Vagina (tissue), 2 donors: ENCODE measurements at regions not wholly inside any gene's neighbourhood (a gene's known extent, or its start where the extent isn't known, plus 50 kb on each side); places are given as distances from the start of the nearest gene placed in this dataset.

Source experiments
- POLR2A ChIP-seq, 2 donors: fragments of 450-650 bp; IDR thresholded peaks; one replicate each; pipeline ENCODE4 v1.6.1; 2017; ENCODE audit warnings: antibody characterized with exemption in 2 of 2, mild to moderate bottlenecking in 2 of 2, moderate library complexity in 2 of 2
- POLR2AphosphoS5 ChIP-seq, 2 donors: sonication (generic); formaldehyde crosslinking; IDR thresholded peaks; one replicate each; pipeline ENCODE4 v1.9.0; 2017; ENCODE audit warnings: antibody characterized with exemption in 2 of 2, mild to moderate bottlenecking in 2 of 2, low read depth in 1 of 2; ENCODE audit not compliant: insufficient read depth in 1 of 2
- TF ChIP-seq, protein P1 (sequence below), 3 experiments: fragments of 450-650 bp in 2 of 3; fragments of 200-600 bp in 1 of 3; sonication (generic) in 1 of 3; IDR thresholded peaks; one replicate each; pipeline ENCODE4 v1.5.1; 2017 to 2019; ENCODE audit warnings: antibody characterized with exemption in 3 of 3, mild to moderate bottlenecking in 2 of 3, moderate library complexity in 2 of 3

DNA sequence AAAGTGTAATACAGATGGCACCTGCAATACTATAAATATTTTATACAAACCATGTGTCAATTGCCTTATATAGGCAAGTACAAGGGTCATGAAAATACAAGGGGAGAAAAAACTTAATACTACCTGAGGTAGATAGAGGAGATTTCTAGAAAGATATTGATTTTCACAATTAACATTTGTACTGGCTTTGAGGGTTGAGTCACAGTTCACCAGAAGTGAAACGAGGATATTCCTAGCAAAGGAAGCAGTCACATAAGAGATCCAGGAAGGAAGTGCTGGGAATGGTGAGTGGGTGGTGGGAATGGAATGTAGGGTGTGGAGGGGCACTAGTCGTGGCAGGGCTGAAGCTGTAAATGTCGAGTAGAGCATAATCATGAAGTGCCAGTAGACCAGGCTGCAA lies 108.7 kb downstream of the P2RY1 start:
- TF ChIP-seq, protein P1, sequence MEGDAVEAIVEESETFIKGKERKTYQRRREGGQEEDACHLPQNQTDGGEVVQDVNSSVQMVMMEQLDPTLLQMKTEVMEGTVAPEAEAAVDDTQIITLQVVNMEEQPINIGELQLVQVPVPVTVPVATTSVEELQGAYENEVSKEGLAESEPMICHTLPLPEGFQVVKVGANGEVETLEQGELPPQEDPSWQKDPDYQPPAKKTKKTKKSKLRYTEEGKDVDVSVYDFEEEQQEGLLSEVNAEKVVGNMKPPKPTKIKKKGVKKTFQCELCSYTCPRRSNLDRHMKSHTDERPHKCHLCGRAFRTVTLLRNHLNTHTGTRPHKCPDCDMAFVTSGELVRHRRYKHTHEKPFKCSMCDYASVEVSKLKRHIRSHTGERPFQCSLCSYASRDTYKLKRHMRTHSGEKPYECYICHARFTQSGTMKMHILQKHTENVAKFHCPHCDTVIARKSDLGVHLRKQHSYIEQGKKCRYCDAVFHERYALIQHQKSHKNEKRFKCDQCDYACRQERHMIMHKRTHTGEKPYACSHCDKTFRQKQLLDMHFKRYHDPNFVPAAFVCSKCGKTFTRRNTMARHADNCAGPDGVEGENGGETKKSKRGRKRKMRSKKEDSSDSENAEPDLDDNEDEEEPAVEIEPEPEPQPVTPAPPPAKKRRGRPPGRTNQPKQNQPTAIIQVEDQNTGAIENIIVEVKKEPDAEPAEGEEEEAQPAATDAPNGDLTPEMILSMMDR (IDR thresholded peaks at IDR 0.05): no peak
- no peak for TF ChIP-seq POLR2A (IDR thresholded peaks at IDR 0.05)
- no peak for TF ChIP-seq POLR2AphosphoS5 (IDR thresholded peaks at IDR 0.05; ENCODE audit: insufficient read depth in 1 of 2, low read depth in 1 of 2)
